Fibroblast of the aortic adventitia (primary cell): ENCODE measurements at regions not wholly inside any gene's neighbourhood (a gene's known extent, or its start where the extent isn't known, plus 50 kb on each side); places are given as distances from the start of the nearest gene placed in this dataset.

Source experiments
- DNase-seq: peaks from one replicate; pipeline ENCODE4 v3.0.0-alpha.2; 2010; ENCODE audit warnings: low read depth
- H3K4me3 ChIP-seq: 2 replicates; pipeline ENCODE4 v1.5.1; 2011; ENCODE audit warnings: low read depth, mild to moderate bottlenecking, control low read depth, low read length, moderate library complexity
- TF ChIP-seq, protein P1 (sequence below): IDR thresholded peaks from 2 replicates; pipeline ENCODE4 v1.5.1; 2011; ENCODE audit warnings: mild to moderate bottlenecking, low read length, control low read depth, inconsistent platforms; ENCODE audit not compliant: insufficient read depth

- TF ChIP-seq, protein P1, sequence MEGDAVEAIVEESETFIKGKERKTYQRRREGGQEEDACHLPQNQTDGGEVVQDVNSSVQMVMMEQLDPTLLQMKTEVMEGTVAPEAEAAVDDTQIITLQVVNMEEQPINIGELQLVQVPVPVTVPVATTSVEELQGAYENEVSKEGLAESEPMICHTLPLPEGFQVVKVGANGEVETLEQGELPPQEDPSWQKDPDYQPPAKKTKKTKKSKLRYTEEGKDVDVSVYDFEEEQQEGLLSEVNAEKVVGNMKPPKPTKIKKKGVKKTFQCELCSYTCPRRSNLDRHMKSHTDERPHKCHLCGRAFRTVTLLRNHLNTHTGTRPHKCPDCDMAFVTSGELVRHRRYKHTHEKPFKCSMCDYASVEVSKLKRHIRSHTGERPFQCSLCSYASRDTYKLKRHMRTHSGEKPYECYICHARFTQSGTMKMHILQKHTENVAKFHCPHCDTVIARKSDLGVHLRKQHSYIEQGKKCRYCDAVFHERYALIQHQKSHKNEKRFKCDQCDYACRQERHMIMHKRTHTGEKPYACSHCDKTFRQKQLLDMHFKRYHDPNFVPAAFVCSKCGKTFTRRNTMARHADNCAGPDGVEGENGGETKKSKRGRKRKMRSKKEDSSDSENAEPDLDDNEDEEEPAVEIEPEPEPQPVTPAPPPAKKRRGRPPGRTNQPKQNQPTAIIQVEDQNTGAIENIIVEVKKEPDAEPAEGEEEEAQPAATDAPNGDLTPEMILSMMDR: no peak
- H3K4me3 ChIP-seq: no peak overlapping the region
- no peak for DNase-seq
These were observed 622.4 kb downstream of the BCOR start for GRCh38 chrX:39475372-39475771.

DNA sequence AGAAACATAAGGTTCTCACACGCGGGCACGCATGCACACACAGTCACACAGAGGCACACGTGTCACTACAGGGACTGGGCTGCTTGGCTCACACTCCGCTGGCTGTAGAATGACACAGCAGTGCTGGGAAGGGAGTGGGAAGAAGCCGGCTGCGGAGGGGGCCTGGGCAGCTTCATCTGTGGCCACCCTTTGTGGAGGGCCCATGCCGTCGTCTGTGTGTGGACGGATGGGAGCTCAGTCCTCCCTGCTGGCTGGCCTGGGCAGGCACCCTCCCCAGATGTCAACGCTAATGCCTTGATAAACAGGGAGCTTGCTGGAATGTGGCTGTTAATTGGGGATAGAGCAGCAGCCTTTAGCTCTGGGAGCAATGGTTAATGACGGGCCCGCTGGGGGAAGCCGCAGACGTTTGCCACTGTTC, 621.1 kb downstream of the BCOR start:
- TF ChIP-seq, protein P1: no peak
- DNase-seq: no peak
- H3K4me3 ChIP-seq: no peak overlapping the region

GRCh38 chrX:39477031-39477761, 620.6 kb downstream of the BCOR start:
- TF ChIP-seq, protein P1: no peak
- H3K4me3 ChIP-seq: no peak overlapping the region
- DNase-seq: no peak

- no peak overlapping the region for H3K4me3 ChIP-seq
- DNase-seq: no peak
- TF ChIP-seq, protein P1: no peak
These were observed 620.0 kb downstream of the BCOR start for GRCh38 chrX:39477762-39478120.

GRCh38 chrX:39479856-39480255, 617.9 kb downstream of the BCOR start:
- no peak overlapping the region for H3K4me3 ChIP-seq
- TF ChIP-seq, protein P1: no peak
- no peak for DNase-seq

GRCh38 chrX:39480963-39481362, 616.8 kb downstream of the BCOR start:
- TF ChIP-seq, protein P1: no peak
- peak; percentile 2 for DNase-seq
- H3K4me3 ChIP-seq: no peak overlapping the region

GRCh38 chrX:39481621-39482020, 616.1 kb downstream of the BCOR start:
- TF ChIP-seq, protein P1: no peak

More at GRCh38 chrX:39481621-39482020, 616.1 kb downstream of the BCOR start:
- no peak overlapping the region for H3K4me3 ChIP-seq
- DNase-seq: peak; percentile 1
